H1 (cell line): ENCODE measurements at regions not wholly inside any gene's neighbourhood (a gene's known extent, or its start where the extent isn't known, plus 50 kb on each side); places are given as distances from the start of the nearest gene placed in this dataset.

Experiments used
- CTCF ChIA-PET: fragments of 300-600 bp; sonication (Branson Sonifier 250); formaldehyde crosslinking; loops from one replicate; lab custom pipeline; 2021; ENCODE audit not compliant: partially characterized antibody; lab: Charles Lee
- POLR2A ChIA-PET: fragments of 300-600 bp; sonication (Branson Sonifier 250); formaldehyde crosslinking; loops from one replicate; lab custom pipeline; 2021; ENCODE audit warnings: inconsistent platforms; ENCODE audit not compliant: partially characterized antibody; lab: Charles Lee
- DNase-seq, 2 experiments: peaks; one replicate each; pipeline versions ENCODE4 v3.0.0 to v3.0.0-alpha.2; 2010 to 2022; ENCODE audit warnings: low spot score in 2 of 2, low read depth in 1 of 2, mixed read lengths in 1 of 2
- FAIRE-seq: peaks from 2 replicates; lab custom pipeline; 2011; peaks lifted over from hg19 to GRCh38; lab: Jason Lieb, UNC
- H2AFZ ChIP-seq: 2 replicates; pipeline ENCODE4 v1.8.1; 2012; ENCODE audit warnings: low read length, inconsistent platforms
- H2AK5ac ChIP-seq: 2 replicates; pipeline ENCODE4 v1.6.1; 2013; ENCODE audit warnings: low read depth, low read length
- H2BK120ac ChIP-seq: replicated peaks from 2 replicates; pipeline ENCODE3; 2013; ENCODE audit warnings: low read depth, low read length, inconsistent platforms
- H2BK12ac ChIP-seq: 2 replicates; pipeline ENCODE4 v1.6.1; 2013; ENCODE audit warnings: low read depth, low read length
- H2BK15ac ChIP-seq: 2 replicates; pipeline ENCODE4 v1.6.1; 2013; ENCODE audit warnings: low read length
- H2BK20ac ChIP-seq: 2 replicates; pipeline ENCODE4 v1.6.1; 2013; ENCODE audit warnings: low read length
- H2BK5ac ChIP-seq: 2 replicates; pipeline ENCODE4 v1.6.1; 2013; ENCODE audit warnings: low read depth, low read length
- H3K14ac ChIP-seq: 2 replicates; pipeline ENCODE4 v1.6.1; 2013; ENCODE audit warnings: inconsistent platforms; ENCODE audit not compliant: insufficient read length
- H3K18ac ChIP-seq: 2 replicates; pipeline ENCODE4 v1.6.1; 2013; ENCODE audit warnings: low read length; ENCODE audit errors: extremely low read depth
- H3K23ac ChIP-seq: 2 replicates; pipeline ENCODE4 v1.6.1; 2013; ENCODE audit warnings: inconsistent platforms; ENCODE audit not compliant: insufficient read length
- H3K23me2 ChIP-seq: 2 replicates; pipeline ENCODE4 v1.6.1; 2013; ENCODE audit warnings: low read depth, low read length
- H3K27ac ChIP-seq: 2 replicates; pipeline ENCODE4 v1.6.1; 2011; ENCODE audit warnings: low read depth, low read length, inconsistent platforms
- H3K27me3 ChIP-seq, 4 experiments: replicated peaks in 1 of 4; 1 replicate in 1 of 4; 2 replicates in 3 of 4; pipeline versions ENCODE4 v1.6.1 to v1.8.1; 2011 to 2013; ENCODE audit warnings: low read length in 3 of 4, mild to moderate bottlenecking in 3 of 4, inconsistent platforms in 2 of 4, mixed read lengths in 2 of 4, moderate library complexity in 1 of 4; ENCODE audit not compliant: control insufficient read depth in 3 of 4, insufficient read depth in 3 of 4; ENCODE audit errors: extremely low read depth in 1 of 4
- H3K36me3 ChIP-seq, 4 experiments: 2 replicates each; pipeline versions ENCODE4 v1.6.1 to v1.8.1; 2011 to 2013; ENCODE audit warnings: mild to moderate bottlenecking in 4 of 4, low read length in 3 of 4, moderate library complexity in 2 of 4, control low read depth in 1 of 4, inconsistent platforms in 1 of 4; ENCODE audit not compliant: insufficient read depth in 4 of 4, control insufficient read depth in 2 of 4
- H3K4ac ChIP-seq: replicated peaks from 2 replicates; pipeline ENCODE3; 2013; ENCODE audit warnings: low read length, low read depth, mixed read lengths, inconsistent platforms; ENCODE audit not compliant: insufficient read length
- H3K4me1 ChIP-seq, 4 experiments: replicated peaks in 1 of 4; 1 replicate in 1 of 4; 2 replicates in 3 of 4; pipeline versions ENCODE4 v1.6.1 to v1.8.1; 2011 to 2013; ENCODE audit warnings: low read length in 3 of 4, inconsistent platforms in 2 of 4, mixed read lengths in 1 of 4; ENCODE audit not compliant: insufficient read depth in 4 of 4, control insufficient read depth in 3 of 4
- H3K4me2 ChIP-seq, 2 experiments: 2 replicates each; pipeline versions ENCODE4 v1.6.1 to v1.8.1; 2011 to 2013; ENCODE audit warnings: low read depth in 2 of 2, low read length in 2 of 2, control low read depth in 1 of 2, inconsistent platforms in 1 of 2, mild to moderate bottlenecking in 1 of 2; ENCODE audit not compliant: insufficient read depth in 1 of 2
- H3K4me3 ChIP-seq, 4 experiments: fragments of 200-600, 300-600 bp in 1 of 4; sonication (generic), shearing (Covaris generic), sonication (Bioruptor Twin) in 1 of 4; 2 replicates each; pipeline versions ENCODE4 v1.5.1 to v1.8.1; 2011 to 2016; ENCODE audit warnings: low read length in 4 of 4, low read depth in 3 of 4, control low read depth in 2 of 4, inconsistent platforms in 2 of 4, mild to moderate bottlenecking in 2 of 4, mixed read lengths in 1 of 4, moderate library complexity in 1 of 4; ENCODE audit not compliant: insufficient read depth in 2 of 4; ENCODE audit errors: extremely low read depth in 1 of 4
- H3K56ac ChIP-seq: replicated peaks from 2 replicates; pipeline ENCODE3; 2013; ENCODE audit warnings: low read depth, mild to moderate bottlenecking, mixed read lengths, low read length, inconsistent platforms; ENCODE audit not compliant: insufficient read length
- H3K79me1 ChIP-seq: 2 replicates; pipeline ENCODE4 v1.6.1; 2013; ENCODE audit warnings: low read depth, low read length, control low read depth
- H3K79me2 ChIP-seq, 2 experiments: 2 replicates each; pipeline versions ENCODE4 v1.6.1 to v1.8.1; 2012 to 2013; ENCODE audit warnings: low read length in 2 of 2, mild to moderate bottlenecking in 2 of 2, inconsistent platforms in 1 of 2; ENCODE audit not compliant: insufficient read depth in 2 of 2, control insufficient read depth in 1 of 2
- H3K9ac ChIP-seq, 4 experiments: replicated peaks in 1 of 4; 1 replicate in 1 of 4; 2 replicates in 3 of 4; pipeline versions ENCODE4 v1.6.1 to v1.8.1; 2011 to 2013; ENCODE audit warnings: low read depth in 3 of 4, low read length in 3 of 4, control low read depth in 2 of 4, mild to moderate bottlenecking in 2 of 4, moderate library complexity in 2 of 4, inconsistent platforms in 1 of 4; ENCODE audit errors: extremely low read depth in 1 of 4
- H3K9me3 ChIP-seq, 2 experiments: 2 replicates each; pipeline versions ENCODE4 v1.6.1 to v1.8.1; 2012 to 2013; ENCODE audit warnings: mild to moderate bottlenecking in 2 of 2, moderate library complexity in 2 of 2, control low read depth in 1 of 2, inconsistent platforms in 1 of 2, low read depth in 1 of 2, low read length in 1 of 2, mixed read lengths in 1 of 2; ENCODE audit not compliant: insufficient read depth in 2 of 2
- H4K20me1 ChIP-seq, 2 experiments: replicated peaks in 1 of 2; 2 replicates each; pipeline versions ENCODE3 to v1.8.1; 2011 to 2013; ENCODE audit warnings: inconsistent platforms in 2 of 2, low read length in 2 of 2, mild to moderate bottlenecking in 1 of 2; ENCODE audit not compliant: insufficient read depth in 2 of 2, control insufficient read depth in 1 of 2
- H4K5ac ChIP-seq: 2 replicates; pipeline ENCODE4 v1.6.1; 2013; ENCODE audit warnings: low read length, low read depth, mixed read lengths, inconsistent platforms; ENCODE audit not compliant: insufficient read length
- H4K8ac ChIP-seq: 2 replicates; pipeline ENCODE4 v1.8.0; 2013; ENCODE audit warnings: mild to moderate bottlenecking, moderate library complexity, low read length, inconsistent platforms; ENCODE audit not compliant: insufficient read depth; ENCODE audit errors: extremely low read depth
- H4K91ac ChIP-seq: replicated peaks from 2 replicates; pipeline ENCODE3; 2013; ENCODE audit warnings: low read length, mixed read lengths, inconsistent platforms; ENCODE audit not compliant: insufficient read length
- CBX5 ChIP-seq: fragments of 300-800, 300-1000 bp; sonication (generic); IDR thresholded peaks from 2 replicates; pipeline ENCODE4 v1.7.1; 2016; ENCODE audit warnings: antibody characterized with exemption, low read length, low read depth
- GABPA ChIP-seq: IDR thresholded peaks from 2 replicates; pipeline ENCODE4 v1.6.1; 2011; ENCODE audit warnings: mild to moderate bottlenecking, low read length, moderate library complexity, borderline replicate concordance; ENCODE audit not compliant: insufficient read depth
- HDAC6 ChIP-seq: IDR thresholded peaks from one replicate; pipeline ENCODE4 v1.7.1; 2012; ENCODE audit warnings: low read depth, mild to moderate bottlenecking, inconsistent platforms, low read length, moderate library complexity
- KDM4A ChIP-seq: IDR thresholded peaks from one replicate; pipeline ENCODE4 v1.7.1; 2012; ENCODE audit warnings: low read depth, mild to moderate bottlenecking, moderate library complexity, low read length, inconsistent platforms; ENCODE audit not compliant: severe bottlenecking
- KDM5A ChIP-seq: fragments of 200-600 bp; IDR thresholded peaks from 2 replicates; pipeline ENCODE4 v1.7.1; 2012; ENCODE audit warnings: mild to moderate bottlenecking, low read length, inconsistent platforms, mixed read lengths
- POLR2AphosphoS5 ChIP-seq: IDR thresholded peaks from 2 replicates; pipeline ENCODE4 v1.6.1; 2011; ENCODE audit warnings: low read depth, low read length
- SIRT6 ChIP-seq: IDR thresholded peaks from one replicate; pipeline ENCODE4 v1.7.1; 2012; ENCODE audit warnings: low read length, inconsistent platforms
- SRF ChIP-seq: IDR thresholded peaks from 2 replicates; pipeline ENCODE4 v1.6.1; 2011; ENCODE audit warnings: mild to moderate bottlenecking, low read depth, low read length, moderate library complexity
- YY1 ChIP-seq: IDR thresholded peaks from 2 replicates; pipeline ENCODE4 v1.6.1; 2011; ENCODE audit warnings: low read depth, mild to moderate bottlenecking, low read length
- ZNF274 ChIP-seq: IDR thresholded peaks from 2 replicates; pipeline ENCODE4 v1.7.0; 2012; ENCODE audit warnings: low read length, borderline replicate concordance; ENCODE audit errors: extremely low read depth
- WGBS, 2 experiments: shearing (Covaris generic) in 1 of 2; methylation state at CpG; one replicate each; pipeline versions ENCODE4 v1.1.6 to v1.1.7; 2013 to 2015; ENCODE audit warnings: low lambda C conversion rate in 2 of 2, mixed read lengths in 2 of 2, inconsistent platforms in 1 of 2, low coverage in 1 of 2, missing lambda C conversion rate in 1 of 2; ENCODE audit not compliant: insufficient replicate concordance in 2 of 2, insufficient coverage in 1 of 2, insufficient read length in 1 of 2; ENCODE audit errors: extremely low coverage in 1 of 2, missing lambda C conversion rate in 1 of 2; 5-methylcytosine and 5-hydroxymethylcytosine counted together
- TF ChIP-seq, protein P1 (sequence below), 3 experiments: IDR thresholded peaks; 1 replicate in 2 of 3; 2 replicates in 1 of 3; pipeline versions ENCODE4 v1.5.1 to v1.6.1; 2011; ENCODE audit warnings: low read length in 3 of 3, mild to moderate bottlenecking in 3 of 3, inconsistent platforms in 2 of 3, low read depth in 1 of 3, moderate library complexity in 1 of 3; ENCODE audit not compliant: insufficient read depth in 1 of 3; ENCODE audit errors: control extremely low read depth in 1 of 3

DNA sequence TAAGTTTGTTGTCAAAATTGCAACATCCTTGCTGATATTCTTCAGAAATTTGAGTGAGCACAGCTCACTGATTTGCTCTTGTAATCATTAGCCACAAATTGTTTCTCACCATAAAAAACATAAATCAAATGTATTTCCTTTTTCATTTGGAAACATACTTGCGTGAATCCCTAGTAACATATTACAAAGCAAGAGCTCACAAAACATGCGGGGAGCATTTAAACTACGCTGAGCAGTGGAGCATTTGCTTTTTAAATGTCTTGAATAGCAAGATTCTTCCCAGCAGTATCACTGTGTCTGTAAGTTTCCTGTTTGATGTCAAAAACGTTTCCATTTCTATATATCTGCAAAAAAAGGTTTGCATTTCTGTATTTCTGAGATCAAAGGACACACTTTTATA lies 788.3 kb upstream of the SALL3 start:
- Histone ChIP-seq H3K9ac (no peak overlapping the region), H3K23ac (no peak overlapping the region), H3K4me1 (no peaks in the 10 kb centered on the region), H2AFZ (no peak overlapping the region), H2BK15ac (no peak overlapping the region), H3K14ac (no peak overlapping the region), H3K23me2 (no peaks in the 10 kb centered on the region; the same call in 1 of the 2 replicates), H4K91ac (no peak overlapping the region), H3K79me1 (no peaks in the 10 kb centered on the region), H4K20me1 (no peaks in the 10 kb centered on the region), H4K5ac (no peak overlapping the region), H3K79me2 (no peaks in the 10 kb centered on the region), H3K4ac (no peak overlapping the region), H2AK5ac (no peak overlapping the region), H2BK20ac (no peak overlapping the region), H3K36me3 (no peaks in the 10 kb centered on the region), H2BK12ac (no peak overlapping the region), H3K56ac (no peak overlapping the region), H3K18ac (no peak overlapping the region), H3K4me2 (no peak overlapping the region), H3K27ac (no peak overlapping the region), H2BK120ac (no peak overlapping the region), H2BK5ac (no peak overlapping the region), H4K8ac (no peak overlapping the region), H3K27me3 (no peaks in the 10 kb centered on the region), H3K4me3 (no peak overlapping the region), H3K9me3 (no peaks in the 10 kb centered on the region)
- POLR2A ChIA-PET, result no interaction called here
- FAIRE-seq (no peak), DNase-seq (no peak)
- WGBS, 2 experiments, result 83% methylated on average over 4 of the region's 4 CpGs; no CpG with 5 or more reads in 1 of the 2 experiments
- CTCF ChIA-PET, result interaction anchor here (1.1 to 1.9 kb wide), 4 partner anchors 15 to 113 kb away, joined by 3 to 4 read pairs (median 3); no protein-coding TSS in a partner anchor
- no peak for TF ChIP-seq HDAC6
- no peak for TF ChIP-seq GABPA
- TF ChIP-seq, protein P1, sequence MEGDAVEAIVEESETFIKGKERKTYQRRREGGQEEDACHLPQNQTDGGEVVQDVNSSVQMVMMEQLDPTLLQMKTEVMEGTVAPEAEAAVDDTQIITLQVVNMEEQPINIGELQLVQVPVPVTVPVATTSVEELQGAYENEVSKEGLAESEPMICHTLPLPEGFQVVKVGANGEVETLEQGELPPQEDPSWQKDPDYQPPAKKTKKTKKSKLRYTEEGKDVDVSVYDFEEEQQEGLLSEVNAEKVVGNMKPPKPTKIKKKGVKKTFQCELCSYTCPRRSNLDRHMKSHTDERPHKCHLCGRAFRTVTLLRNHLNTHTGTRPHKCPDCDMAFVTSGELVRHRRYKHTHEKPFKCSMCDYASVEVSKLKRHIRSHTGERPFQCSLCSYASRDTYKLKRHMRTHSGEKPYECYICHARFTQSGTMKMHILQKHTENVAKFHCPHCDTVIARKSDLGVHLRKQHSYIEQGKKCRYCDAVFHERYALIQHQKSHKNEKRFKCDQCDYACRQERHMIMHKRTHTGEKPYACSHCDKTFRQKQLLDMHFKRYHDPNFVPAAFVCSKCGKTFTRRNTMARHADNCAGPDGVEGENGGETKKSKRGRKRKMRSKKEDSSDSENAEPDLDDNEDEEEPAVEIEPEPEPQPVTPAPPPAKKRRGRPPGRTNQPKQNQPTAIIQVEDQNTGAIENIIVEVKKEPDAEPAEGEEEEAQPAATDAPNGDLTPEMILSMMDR (IDR thresholded peaks at IDR 0.05; ENCODE audit: control extremely low read depth in 1 of 3, insufficient read depth in 1 of 3, low read depth in 1 of 3, low read length in 3 of 3), result no peak
- no peak for TF ChIP-seq SRF
- TF ChIP-seq KDM5A, result no peak
- TF ChIP-seq YY1, result no peak
- TF ChIP-seq CBX5, result no peak
- TF ChIP-seq KDM4A, result no peak
- TF ChIP-seq POLR2AphosphoS5, result no peak
- TF ChIP-seq ZNF274, result no peak
- no peak for TF ChIP-seq SIRT6
